Prostate gland (tissue), 2 donors: ENCODE measurements at regions not wholly inside any gene's neighbourhood (a gene's known extent, or its start where the extent isn't known, plus 50 kb on each side); places are given as distances from the start of the nearest gene placed in this dataset.

Source experiments
- DNase-seq: peaks from one replicate; pipeline ENCODE4 v3.0.0-alpha.2; 2019; ENCODE audit warnings: low spot score
- H3K27ac ChIP-seq, 2 donors: fragments of 200-600 bp; sonication (generic); 2 replicates each; pipeline ENCODE4 v1.5.1; 2017 to 2019
- H3K27me3 ChIP-seq: fragments of 200-600 bp; sonication (generic); replicated peaks from 2 replicates; pipeline ENCODE4 v1.5.1; 2019; ENCODE audit not compliant: insufficient read depth
- H3K36me3 ChIP-seq, 2 donors: fragments of 200-600 bp; sonication (generic); 1 replicate in 1 of 2; 2 replicates in 1 of 2; pipeline versions ENCODE4 v1.5.1 to v1.8.1; 2017 to 2019
- H3K4me1 ChIP-seq: fragments of 200-600 bp; sonication (generic); replicated peaks from 2 replicates; pipeline ENCODE4 v1.5.1; 2019
- H3K4me3 ChIP-seq, 2 donors: fragments of 200-600 bp; sonication (generic); 2 replicates each; pipeline ENCODE4 v1.5.1; 2017 to 2019
- H3K9me3 ChIP-seq: fragments of 200-600 bp; sonication (generic); 2 replicates; pipeline ENCODE4 v1.5.1; 2017
- POLR2A ChIP-seq: fragments of 450-650 bp; IDR thresholded peaks from one replicate; pipeline ENCODE4 v1.6.1; 2016; ENCODE audit warnings: antibody characterized with exemption, mild to moderate bottlenecking
- POLR2AphosphoS5 ChIP-seq: sonication (generic); formaldehyde crosslinking; IDR thresholded peaks from one replicate; pipeline ENCODE4 v1.6.1; 2017; ENCODE audit warnings: antibody characterized with exemption
- WGBS: methylation state at CpG from one replicate; pipeline ENCODE4 v1.1.5; 2018; 5-methylcytosine and 5-hydroxymethylcytosine counted together
- intact Hi-C: fragments of 100-400 bp; cut with DNase I; formaldehyde crosslinking; loops from one replicate; pipeline ENCODE4 v1.14.2; 2022
- TF ChIP-seq, protein P1 (sequence below), 4 experiments: fragments of 200-600 bp in 2 of 4; fragments of 450-650 bp in 2 of 4; sonication (generic) in 2 of 4; IDR thresholded peaks; 1 replicate in 3 of 4; 2 replicates in 1 of 4; pipeline ENCODE4 v1.5.1; 2016 to 2019; ENCODE audit warnings: antibody characterized with exemption in 4 of 4, mild to moderate bottlenecking in 2 of 4, moderate library complexity in 2 of 4

DNA sequence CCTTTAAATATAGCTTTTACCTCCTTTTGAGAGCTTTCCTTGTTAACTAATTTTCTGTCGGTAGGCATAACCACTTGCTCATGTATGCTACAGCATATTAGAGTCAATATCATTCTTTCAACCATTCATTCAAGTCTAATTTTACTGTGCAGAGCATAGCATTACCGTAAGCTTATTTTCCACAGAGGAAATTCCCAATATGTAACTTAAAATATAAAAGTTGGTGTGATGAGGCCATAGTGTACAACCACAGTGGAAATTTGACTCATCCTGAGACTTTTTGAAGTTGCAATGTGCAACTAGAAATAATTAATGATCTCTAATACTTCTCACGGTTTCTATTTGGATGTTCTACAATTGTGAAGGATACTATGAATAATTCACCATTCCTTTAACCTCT lies 80.6 kb upstream of the KLF6 start:
- TF ChIP-seq, protein P1, sequence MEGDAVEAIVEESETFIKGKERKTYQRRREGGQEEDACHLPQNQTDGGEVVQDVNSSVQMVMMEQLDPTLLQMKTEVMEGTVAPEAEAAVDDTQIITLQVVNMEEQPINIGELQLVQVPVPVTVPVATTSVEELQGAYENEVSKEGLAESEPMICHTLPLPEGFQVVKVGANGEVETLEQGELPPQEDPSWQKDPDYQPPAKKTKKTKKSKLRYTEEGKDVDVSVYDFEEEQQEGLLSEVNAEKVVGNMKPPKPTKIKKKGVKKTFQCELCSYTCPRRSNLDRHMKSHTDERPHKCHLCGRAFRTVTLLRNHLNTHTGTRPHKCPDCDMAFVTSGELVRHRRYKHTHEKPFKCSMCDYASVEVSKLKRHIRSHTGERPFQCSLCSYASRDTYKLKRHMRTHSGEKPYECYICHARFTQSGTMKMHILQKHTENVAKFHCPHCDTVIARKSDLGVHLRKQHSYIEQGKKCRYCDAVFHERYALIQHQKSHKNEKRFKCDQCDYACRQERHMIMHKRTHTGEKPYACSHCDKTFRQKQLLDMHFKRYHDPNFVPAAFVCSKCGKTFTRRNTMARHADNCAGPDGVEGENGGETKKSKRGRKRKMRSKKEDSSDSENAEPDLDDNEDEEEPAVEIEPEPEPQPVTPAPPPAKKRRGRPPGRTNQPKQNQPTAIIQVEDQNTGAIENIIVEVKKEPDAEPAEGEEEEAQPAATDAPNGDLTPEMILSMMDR (IDR thresholded peaks at IDR 0.05), result no peak
- TF ChIP-seq POLR2A, result no peak
- no peak for TF ChIP-seq POLR2AphosphoS5
- H3K36me3 ChIP-seq, result no peaks in the 10 kb centered on the region
- intact Hi-C loops, result no loop called here
- H3K4me1 ChIP-seq, result no peaks in the 10 kb centered on the region
- H3K27me3 ChIP-seq, result no peaks in the 10 kb centered on the region
- 86% methylated on average over 3 of the region's 3 CpGs for WGBS
- DNase-seq, result no peak
- no peaks in the 10 kb centered on the region for H3K9me3 ChIP-seq
- H3K27ac ChIP-seq, result no peak overlapping the region
- H3K4me3 ChIP-seq, result no peak overlapping the region

DNA sequence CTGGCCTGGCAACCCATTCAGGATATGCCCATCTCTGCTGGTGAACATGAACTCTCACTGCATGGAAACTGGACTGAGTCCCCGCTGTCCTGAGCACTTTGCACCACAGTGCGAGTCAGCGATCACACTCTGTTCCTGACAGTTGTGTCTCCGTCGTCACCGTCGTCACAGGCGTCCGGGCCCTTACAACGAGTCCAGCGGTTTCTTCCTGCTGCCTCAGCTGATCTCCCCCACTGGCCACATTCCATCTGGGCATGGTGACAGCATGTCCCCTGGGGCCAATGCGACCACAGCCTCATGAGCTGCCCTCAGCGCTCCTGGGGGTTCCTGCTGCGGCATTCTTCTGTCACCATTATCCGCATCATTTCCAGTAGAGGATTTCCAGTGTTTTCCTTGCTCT lies 76.8 kb upstream of the KLF6 start:
- H3K36me3 ChIP-seq, result no peaks in the 10 kb centered on the region
- intact Hi-C loops, result no loop called here
- H3K27me3 ChIP-seq, result no peaks in the 10 kb centered on the region
- no peak overlapping the region for H3K27ac ChIP-seq
- no peak overlapping the region for H3K4me3 ChIP-seq
- TF ChIP-seq POLR2AphosphoS5 (no peak), POLR2A (no peak)
- TF ChIP-seq, protein P1 (IDR thresholded peaks at IDR 0.05), result no peak
- WGBS, result 90% methylated on average over 15 of the region's 15 CpGs
- no peak for DNase-seq
- no peaks in the 10 kb centered on the region for H3K4me1 ChIP-seq
- H3K9me3 ChIP-seq, result no peaks in the 10 kb centered on the region

- Histone ChIP-seq H3K9me3 (no peaks in the 10 kb centered on the region), H3K36me3 (no peaks in the 10 kb centered on the region), H3K27me3 (no peaks in the 10 kb centered on the region), H3K4me1 (peaks cover 2% of the 10 kb centered on the region), H3K27ac (no peak overlapping the region), H3K4me3 (no peak overlapping the region)
- intact Hi-C loops, result no loop called here
- no peak for DNase-seq
- no peak for TF ChIP-seq POLR2A
- TF ChIP-seq, protein P1 (IDR thresholded peaks at IDR 0.05), result no peak
- TF ChIP-seq POLR2AphosphoS5, result no peak
- WGBS, result 73% methylated on average over 12 of the region's 12 CpGs
These were observed 73.2 kb upstream of the KLF6 start for GRCh38 chr10:3858051-3858845.

GRCh38 chr10:3857318-3857717 lies 72.3 kb upstream of the KLF6 start:
- no peak overlapping the region for H3K27ac ChIP-seq
- peaks cover 9% of the 10 kb centered on the region for H3K4me1 ChIP-seq
- no peak overlapping the region for H3K4me3 ChIP-seq
- WGBS, result 84% methylated on average over 8 of the region's 8 CpGs
- intact Hi-C loops, result no loop called here
- no peak for DNase-seq
- no peaks in the 10 kb centered on the region for H3K9me3 ChIP-seq
- TF ChIP-seq, protein P1 (IDR thresholded peaks at IDR 0.05), result no peak
- TF ChIP-seq POLR2AphosphoS5, result no peak
- no peak for TF ChIP-seq POLR2A
- H3K27me3 ChIP-seq, result no peaks in the 10 kb centered on the region
- no peaks in the 10 kb centered on the region for H3K36me3 ChIP-seq

GRCh38 chr10:3856593-3856992 lies 71.6 kb upstream of the KLF6 start:
- intact Hi-C loops, result no loop called here
- Histone ChIP-seq H3K4me3 (no peak overlapping the region), H3K27me3 (no peaks in the 10 kb centered on the region), H3K36me3 (no peaks in the 10 kb centered on the region), H3K4me1 (peaks cover 9% of the 10 kb centered on the region), H3K9me3 (no peaks in the 10 kb centered on the region), H3K27ac (no peak overlapping the region)
- no peak for DNase-seq
- 88% methylated on average over 7 of the region's 7 CpGs for WGBS
- TF ChIP-seq POLR2A, result no peak
- TF ChIP-seq, protein P1 (IDR thresholded peaks at IDR 0.05), result no peak
- TF ChIP-seq POLR2AphosphoS5, result no peak
